Breast epithelium (tissue), 4 donors: ENCODE measurements at regions not wholly inside any gene's neighbourhood (a gene's known extent, or its start where the extent isn't known, plus 50 kb on each side); places are given as distances from the start of the nearest gene placed in this dataset.

Experiments used
- DNase-seq, 2 donors: peaks; one replicate each; pipeline ENCODE4 v3.0.0-alpha.2; 2019; ENCODE audit warnings: low spot score in 2 of 2
- H3K27ac ChIP-seq, 2 donors: fragments of 200-600 bp; sonication (generic) in 1 of 2; one replicate each; pipeline ENCODE4 v1.5.1; 2016 to 2019; ENCODE audit warnings: mild to moderate bottlenecking in 1 of 2
- H3K27me3 ChIP-seq, 2 donors: fragments of 200-600 bp; sonication (generic) in 1 of 2; one replicate each; pipeline versions ENCODE4 v1.5.1 to v1.6.0; 2017 to 2019; ENCODE audit warnings: control low read depth in 1 of 2, mild to moderate bottlenecking in 1 of 2
- H3K36me3 ChIP-seq: fragments of 200-600 bp; one replicate; pipeline ENCODE4 v1.5.1; 2019
- H3K4me1 ChIP-seq, 2 donors: fragments of 200-600 bp; sonication (generic); one replicate each; pipeline ENCODE4 v1.5.1; 2016 to 2019; ENCODE audit warnings: control low read depth in 1 of 2
- H3K4me3 ChIP-seq, 3 donors: fragments of 200-600 bp; sonication (generic); 1 replicate in 2 of 3; 2 replicates in 1 of 3; pipeline ENCODE4 v1.5.1; 2016 to 2019; ENCODE audit warnings: mild to moderate bottlenecking in 3 of 3, moderate library complexity in 2 of 3
- H3K9me3 ChIP-seq, 2 donors: fragments of 200-600 bp; sonication (generic) in 1 of 2; one replicate each; pipeline ENCODE4 v1.5.1; 2016 to 2019; ENCODE audit warnings: control low read depth in 1 of 2
- POLR2A ChIP-seq: fragments of 450-650 bp; IDR thresholded peaks from one replicate; pipeline ENCODE4 v1.6.1; 2016; ENCODE audit warnings: antibody characterized with exemption, mild to moderate bottlenecking, moderate library complexity
- POLR2AphosphoS5 ChIP-seq, 3 donors: sonication (generic); formaldehyde crosslinking; IDR thresholded peaks; one replicate each; pipeline ENCODE4 v1.6.1; 2017; ENCODE audit warnings: antibody characterized with exemption in 3 of 3
- intact Hi-C: fragments of 100-400 bp; cut with DNase I; formaldehyde crosslinking; loops from one replicate; pipeline ENCODE4 v1.15.1; 2023; ENCODE audit warnings: low total_unique reads
- TF ChIP-seq, protein P1 (sequence below), 3 donors: fragments of 450-650 bp; IDR thresholded peaks; one replicate each; pipeline ENCODE4 v1.5.1; 2016 to 2017; ENCODE audit warnings: antibody characterized with exemption in 3 of 3, mild to moderate bottlenecking in 3 of 3, moderate library complexity in 3 of 3

DNA sequence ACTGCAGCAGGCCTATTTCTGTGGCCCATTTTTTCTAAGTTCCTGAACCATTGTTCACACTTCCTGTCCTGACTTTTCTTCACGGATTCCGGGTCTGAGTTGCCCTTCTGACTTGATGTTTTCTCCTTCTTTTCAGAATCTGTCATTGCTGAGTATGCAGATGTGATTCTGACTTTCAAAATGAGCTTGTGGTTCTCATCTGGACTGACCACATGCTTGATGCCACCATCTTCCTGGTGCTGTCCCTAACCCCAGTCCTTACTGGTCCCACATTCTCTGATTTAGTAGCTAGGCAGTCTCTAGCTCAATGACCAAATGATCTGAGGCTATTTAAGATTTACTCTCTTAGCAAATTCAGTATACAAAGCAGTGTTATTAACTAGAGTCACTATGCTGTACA lies 822.3 kb upstream of the TENM3 start:
- Histone ChIP-seq H3K9me3 (no peaks in the 10 kb centered on the region), H3K36me3 (no peaks in the 10 kb centered on the region), H3K4me1 (no peaks in the 10 kb centered on the region), H3K27me3 (no peaks in the 10 kb centered on the region), H3K4me3 (no peak overlapping the region), H3K27ac (no peak overlapping the region)
- TF ChIP-seq POLR2A: no peak
- TF ChIP-seq POLR2AphosphoS5 (IDR thresholded peaks at IDR 0.05): no peak
- TF ChIP-seq, protein P1, sequence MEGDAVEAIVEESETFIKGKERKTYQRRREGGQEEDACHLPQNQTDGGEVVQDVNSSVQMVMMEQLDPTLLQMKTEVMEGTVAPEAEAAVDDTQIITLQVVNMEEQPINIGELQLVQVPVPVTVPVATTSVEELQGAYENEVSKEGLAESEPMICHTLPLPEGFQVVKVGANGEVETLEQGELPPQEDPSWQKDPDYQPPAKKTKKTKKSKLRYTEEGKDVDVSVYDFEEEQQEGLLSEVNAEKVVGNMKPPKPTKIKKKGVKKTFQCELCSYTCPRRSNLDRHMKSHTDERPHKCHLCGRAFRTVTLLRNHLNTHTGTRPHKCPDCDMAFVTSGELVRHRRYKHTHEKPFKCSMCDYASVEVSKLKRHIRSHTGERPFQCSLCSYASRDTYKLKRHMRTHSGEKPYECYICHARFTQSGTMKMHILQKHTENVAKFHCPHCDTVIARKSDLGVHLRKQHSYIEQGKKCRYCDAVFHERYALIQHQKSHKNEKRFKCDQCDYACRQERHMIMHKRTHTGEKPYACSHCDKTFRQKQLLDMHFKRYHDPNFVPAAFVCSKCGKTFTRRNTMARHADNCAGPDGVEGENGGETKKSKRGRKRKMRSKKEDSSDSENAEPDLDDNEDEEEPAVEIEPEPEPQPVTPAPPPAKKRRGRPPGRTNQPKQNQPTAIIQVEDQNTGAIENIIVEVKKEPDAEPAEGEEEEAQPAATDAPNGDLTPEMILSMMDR (IDR thresholded peaks at IDR 0.05): no peak
- intact Hi-C loops: no loop called here
- no peak for DNase-seq

DNA sequence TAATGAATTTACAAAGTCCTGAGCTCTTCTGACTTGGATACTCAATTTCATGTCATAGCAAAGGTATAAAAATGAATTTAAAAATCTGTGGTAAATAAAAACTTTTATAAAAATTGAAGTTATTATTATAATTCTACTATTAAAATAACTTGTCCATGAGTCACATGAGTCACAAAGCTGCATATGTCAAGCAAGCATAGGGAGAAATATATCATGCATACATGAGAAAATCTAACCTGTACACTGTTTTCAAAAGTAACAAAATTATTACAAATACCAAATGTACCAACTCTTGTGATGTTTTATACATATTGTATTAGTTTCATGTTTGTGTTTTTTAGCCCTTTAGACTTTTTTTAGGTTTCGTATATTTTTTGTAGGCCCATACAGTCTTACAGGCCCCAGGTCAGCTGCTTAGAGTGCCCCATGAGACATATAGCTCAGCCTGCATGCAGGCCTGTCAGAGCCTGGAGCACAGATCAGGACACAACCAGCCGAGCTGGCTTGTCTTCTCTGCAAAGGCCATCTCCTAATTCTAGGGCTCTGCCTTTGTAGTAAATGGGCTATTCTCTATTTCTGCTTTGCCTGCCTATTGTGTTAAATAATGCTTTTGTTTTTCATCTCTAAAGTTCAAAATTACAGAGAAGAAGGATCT lies 818.7 kb upstream of the TENM3 start:
- Histone ChIP-seq H3K27me3 (no peaks in the 10 kb centered on the region), H3K27ac (no peak overlapping the region), H3K4me1 (no peaks in the 10 kb centered on the region), H3K4me3 (no peak overlapping the region), H3K9me3 (no peaks in the 10 kb centered on the region), H3K36me3 (no peaks in the 10 kb centered on the region)
- TF ChIP-seq POLR2A (no peak), POLR2AphosphoS5 (IDR thresholded peaks at IDR 0.05) (no peak)
- TF ChIP-seq, protein P1 (IDR thresholded peaks at IDR 0.05): no peak
- intact Hi-C loops: no loop called here
- no peak for DNase-seq

DNA sequence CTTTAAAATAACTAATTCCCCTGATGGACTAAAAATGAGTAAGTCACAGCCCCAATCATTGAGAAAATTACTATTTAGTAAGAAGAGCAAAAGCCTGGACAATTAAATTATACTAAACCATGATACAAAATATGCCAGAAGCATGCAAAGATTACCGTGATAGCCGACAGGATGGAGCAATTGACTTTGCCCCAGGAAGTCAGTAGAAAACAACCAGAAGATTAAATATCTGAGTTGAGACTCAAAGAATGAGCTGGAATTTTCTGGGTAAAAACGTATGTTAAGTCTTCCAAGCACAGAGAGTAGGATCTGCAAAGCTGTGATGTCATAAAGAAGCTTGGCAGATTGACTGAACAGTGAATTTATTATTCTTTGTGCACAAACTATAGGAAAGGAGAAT lies 816.1 kb upstream of the TENM3 start:
- Histone ChIP-seq H3K9me3 (no peaks in the 10 kb centered on the region), H3K27me3 (no peaks in the 10 kb centered on the region), H3K36me3 (no peaks in the 10 kb centered on the region), H3K27ac (no peak overlapping the region), H3K4me3 (no peak overlapping the region), H3K4me1 (no peaks in the 10 kb centered on the region)
- intact Hi-C loops: no loop called here
- DNase-seq: no peak
- TF ChIP-seq, protein P1 (IDR thresholded peaks at IDR 0.05): no peak

- intact Hi-C loops: no loop called here
- H3K36me3 ChIP-seq: no peaks in the 10 kb centered on the region
- no peaks in the 10 kb centered on the region for H3K9me3 ChIP-seq
- no peak overlapping the region for H3K4me3 ChIP-seq
- DNase-seq: no peak
- H3K27me3 ChIP-seq: no peaks in the 10 kb centered on the region
- H3K27ac ChIP-seq: no peak overlapping the region
- no peaks in the 10 kb centered on the region for H3K4me1 ChIP-seq
- no peak for TF ChIP-seq POLR2A
- TF ChIP-seq, protein P1 (IDR thresholded peaks at IDR 0.05): no peak
- TF ChIP-seq POLR2AphosphoS5 (IDR thresholded peaks at IDR 0.05): no peak
Observed at GRCh38 chr4:181431006-181431405, 812.2 kb upstream of the TENM3 start.

DNA sequence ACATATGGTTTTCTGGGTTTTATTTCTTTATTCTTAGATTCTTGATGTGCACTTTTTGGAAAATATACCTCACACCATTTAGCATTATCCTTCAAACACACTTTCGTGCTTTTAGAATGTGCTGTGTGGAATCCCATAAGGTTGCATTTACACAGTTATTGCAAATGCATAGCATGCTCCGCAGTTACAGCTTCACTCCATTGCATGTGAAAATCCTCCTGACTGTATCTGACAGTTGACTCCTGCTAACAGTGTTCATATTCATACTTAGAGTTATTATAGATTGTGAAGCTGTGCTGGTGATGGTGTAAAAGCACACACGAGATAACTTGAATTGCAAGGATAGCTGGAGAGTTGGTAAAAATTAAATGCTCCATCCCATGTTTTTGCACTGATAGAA lies 811.5 kb upstream of the TENM3 start:
- Histone ChIP-seq H3K27me3 (no peaks in the 10 kb centered on the region), H3K27ac (no peak overlapping the region), H3K4me1 (no peaks in the 10 kb centered on the region), H3K9me3 (no peaks in the 10 kb centered on the region), H3K36me3 (no peaks in the 10 kb centered on the region), H3K4me3 (no peak overlapping the region)
- intact Hi-C loops: no loop called here
- TF ChIP-seq, protein P1 (IDR thresholded peaks at IDR 0.05): no peak
- TF ChIP-seq POLR2A (no peak), POLR2AphosphoS5 (IDR thresholded peaks at IDR 0.05) (no peak)
- DNase-seq: no peak
